Lower lobe of right lung (tissue), 2 donors: ENCODE measurements at regions not wholly inside any gene's neighbourhood (a gene's known extent, or its start where the extent isn't known, plus 50 kb on each side); places are given as distances from the start of the nearest gene placed in this dataset.

Experiments
- ATAC-seq, 2 donors: fragments of 200-7000 bp; cut with Tn5 transposase; one replicate each; pipeline ENCODE4 v1.9.1; 2020 to 2022; ENCODE audit warnings: mild to moderate bottlenecking in 2 of 2, moderate library complexity in 2 of 2
- DNase-seq: peaks from one replicate; pipeline ENCODE4 v3.0.0-alpha.2; 2020
- H3K27ac ChIP-seq: fragments of 200-600 bp; one replicate; pipeline ENCODE4 v1.8.0; 2022
- H3K27me3 ChIP-seq: fragments of 200-600 bp; one replicate; pipeline ENCODE4 v1.8.0; 2022; ENCODE audit warnings: low read depth
- H3K36me3 ChIP-seq: fragments of 200-600 bp; one replicate; pipeline ENCODE4 v1.8.0; 2022; ENCODE audit warnings: mild to moderate bottlenecking
- H3K4me1 ChIP-seq: fragments of 200-600 bp; one replicate; pipeline ENCODE4 v1.8.0; 2022
- H3K4me3 ChIP-seq: fragments of 200-600 bp; one replicate; pipeline ENCODE4 v1.8.0; 2022; ENCODE audit warnings: mild to moderate bottlenecking
- H3K9me3 ChIP-seq: fragments of 200-600 bp; one replicate; pipeline ENCODE4 v1.8.0; 2022
- CTCF ChIP-seq: fragments of 200-600 bp; IDR thresholded peaks from one replicate; pipeline ENCODE4 v1.8.0; 2022; ENCODE audit warnings: antibody characterized with exemption, mild to moderate bottlenecking
- intact Hi-C: fragments of 100-400 bp; cut with DNase I; formaldehyde crosslinking; loops from one replicate; pipeline ENCODE4 v1.11.0; 2022
- donor health status: DM: no; HTN: yes; CAD: no; lungs with severe emphysema.

- intact Hi-C loops, result no loop called here
- no peaks in the 10 kb centered on the region for H3K4me1 ChIP-seq
- peak in 1 of 2 donors; percentile 37 for ATAC-seq
These were observed 109.0 kb upstream of the SLC35G4 start for GRCh38 chr18:11500153-11501122.

GRCh38 chr18:11498821-11499220 is 110.6 kb upstream of the SLC35G4 start:
- DNase-seq (no peak), ATAC-seq (no peak)
- Histone ChIP-seq H3K9me3 (no peaks in the 10 kb centered on the region), H3K27ac (no peak overlapping the region), H3K4me3 (no peak overlapping the region), H3K27me3 (no peaks in the 10 kb centered on the region), H3K36me3 (no peaks in the 10 kb centered on the region), H3K4me1 (no peaks in the 10 kb centered on the region)
- intact Hi-C loops, result no loop called here
- no peak for TF ChIP-seq CTCF

More at GRCh38 chr18:11500153-11501122, 109.0 kb upstream of the SLC35G4 start:
- no peak for DNase-seq
- H3K4me3 ChIP-seq, result no peak overlapping the region
- H3K36me3 ChIP-seq, result no peaks in the 10 kb centered on the region
- no peak for TF ChIP-seq CTCF
- H3K27me3 ChIP-seq, result no peaks in the 10 kb centered on the region
- H3K9me3 ChIP-seq, result no peaks in the 10 kb centered on the region
- H3K27ac ChIP-seq, result no peak overlapping the region

GRCh38 chr18:11497585-11497984 is 111.8 kb upstream of the SLC35G4 start:
- Histone ChIP-seq H3K4me3 (no peak overlapping the region), H3K9me3 (no peaks in the 10 kb centered on the region), H3K36me3 (no peaks in the 10 kb centered on the region), H3K27me3 (no peaks in the 10 kb centered on the region), H3K27ac (no peak overlapping the region), H3K4me1 (no peaks in the 10 kb centered on the region)
- TF ChIP-seq CTCF, result no peak
- DNase-seq, result no peak
- intact Hi-C loops, result no loop called here
- ATAC-seq, result no peak

DNA sequence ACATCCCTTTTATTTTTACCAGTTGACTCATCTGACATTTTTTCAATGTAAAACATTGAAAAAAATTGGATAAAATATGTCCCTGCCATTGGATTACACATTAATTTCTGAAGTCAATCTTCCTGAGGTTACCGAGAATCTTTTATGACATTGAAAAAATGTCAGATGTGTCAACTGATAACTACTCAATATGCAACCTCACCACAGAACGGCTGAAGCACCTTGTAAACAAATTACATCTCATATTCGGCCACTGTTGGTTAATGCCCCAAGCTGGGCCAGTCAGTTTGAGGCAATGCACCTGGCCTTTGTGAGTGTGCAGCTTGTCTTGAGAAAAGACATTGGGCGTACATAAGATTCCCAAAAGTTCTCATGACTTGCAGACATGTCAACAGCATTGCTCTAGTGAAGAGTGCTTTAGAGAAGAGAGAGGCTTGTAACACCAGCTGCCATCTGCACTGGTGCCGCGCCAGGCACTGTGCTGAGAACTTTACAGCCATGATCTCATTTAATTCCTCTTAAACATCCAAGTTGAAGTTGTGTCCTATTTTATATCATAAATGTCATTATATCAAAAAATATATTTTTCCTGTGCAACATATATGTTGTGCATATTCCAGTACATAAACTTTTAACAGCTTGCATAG is 112.7 kb upstream of the SLC35G4 start:
- intact Hi-C loops, result no loop called here
- TF ChIP-seq CTCF, result no peak
- no peaks in the 10 kb centered on the region for H3K36me3 ChIP-seq
- no peak for DNase-seq
- H3K4me1 ChIP-seq, result no peaks in the 10 kb centered on the region
- ATAC-seq, result no peak
- no peak overlapping the region for H3K27ac ChIP-seq
- H3K9me3 ChIP-seq, result no peaks in the 10 kb centered on the region
- no peak overlapping the region for H3K4me3 ChIP-seq
- H3K27me3 ChIP-seq, result no peaks in the 10 kb centered on the region

DNA sequence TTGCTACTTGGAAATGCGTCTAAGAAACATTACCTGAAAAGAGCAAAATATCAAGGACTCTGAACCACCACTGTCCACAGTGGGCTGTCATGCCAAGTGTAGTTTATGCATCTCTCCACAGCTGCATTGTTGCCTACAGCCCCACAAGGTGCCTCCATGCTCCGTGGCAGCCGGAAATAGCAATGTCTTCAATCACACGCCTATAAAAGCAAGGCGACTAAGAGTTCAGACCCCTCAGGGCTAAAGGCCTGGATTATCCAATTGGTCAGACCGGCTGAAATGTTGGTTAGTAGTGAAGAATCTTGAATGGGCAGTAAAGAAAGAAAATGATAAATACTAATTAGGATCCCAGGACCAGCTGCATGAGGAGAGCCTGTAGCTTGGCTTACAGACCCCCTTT is 114.0 kb upstream of the SLC35G4 start:
- no peak for DNase-seq
- TF ChIP-seq CTCF, result no peak
- no peak for ATAC-seq
- intact Hi-C loops, result no loop called here
- Histone ChIP-seq H3K27ac (no peak overlapping the region), H3K36me3 (no peaks in the 10 kb centered on the region), H3K4me3 (no peak overlapping the region), H3K27me3 (no peaks in the 10 kb centered on the region), H3K9me3 (no peaks in the 10 kb centered on the region), H3K4me1 (no peaks in the 10 kb centered on the region)
